Common myeloid progenitor, CD34-positive (primary cell): ENCODE measurements at regions not wholly inside any gene's neighbourhood (a gene's known extent, or its start where the extent isn't known, plus 50 kb on each side); places are given as distances from the start of the nearest gene placed in this dataset.
A peak's percentile ranks its signal among the peaks of the same experiment; 100 is the strongest.
"Not testable (repeated sequence)": the region's sequence is repeated elsewhere in the genome, so short reads cannot be mapped to it uniquely, and the experiment has no call there.

Source experiments
- CTCF ChIA-PET: fragments of 350-600 bp; sonication (Branson Sonifier 250); formaldehyde crosslinking; loops from one replicate; lab custom pipeline; 2021; ENCODE audit warnings: antibody characterized with exemption; lab: Charles Lee
- POLR2A ChIA-PET: fragments of 350-600 bp; sonication (Branson Sonifier 250); formaldehyde crosslinking; loops from one replicate; lab custom pipeline; 2021; ENCODE audit warnings: antibody characterized with exemption; lab: Charles Lee
- DNase-seq, 3 donors: peaks; one replicate each; pipeline versions ENCODE4 v3.0.0 to v3.0.0-alpha.2; 2013
- H3K27ac ChIP-seq, 2 experiments: 1 replicate in 1 of 2; 2 replicates in 1 of 2; pipeline ENCODE4 v1.7.0; 2013; ENCODE audit warnings: inconsistent platforms in 2 of 2, low read length in 2 of 2, mild to moderate bottlenecking in 2 of 2, low read depth in 1 of 2, moderate library complexity in 1 of 2; ENCODE audit not compliant: severe bottlenecking in 2 of 2, insufficient read depth in 1 of 2, poor library complexity in 1 of 2
- H3K27me3 ChIP-seq, 5 experiments: replicated peaks in 2 of 5; 1 replicate in 3 of 5; 2 replicates in 2 of 5; pipeline versions ENCODE4 v1.6.1 to v1.7.0; 2013; ENCODE audit warnings: low read length in 4 of 5, mild to moderate bottlenecking in 2 of 5, moderate library complexity in 2 of 5, inconsistent platforms in 1 of 5; ENCODE audit not compliant: insufficient read depth in 5 of 5, control insufficient read depth in 4 of 5
- H3K36me3 ChIP-seq, 4 experiments: 1 replicate in 2 of 4; 2 replicates in 2 of 4; pipeline versions ENCODE4 v1.6.1 to v1.7.0; 2013; ENCODE audit warnings: low read length in 3 of 4, control low read depth in 1 of 4, mild to moderate bottlenecking in 1 of 4; ENCODE audit not compliant: control insufficient read depth in 4 of 4, insufficient read depth in 4 of 4
- H3K4me1 ChIP-seq, 4 experiments: 1 replicate in 3 of 4; 2 replicates in 1 of 4; pipeline versions ENCODE4 v1.6.1 to v1.7.1; 2013; ENCODE audit warnings: low read length in 3 of 4, mild to moderate bottlenecking in 3 of 4, control low read depth in 1 of 4, inconsistent platforms in 1 of 4, moderate library complexity in 1 of 4; ENCODE audit not compliant: control insufficient read depth in 4 of 4, insufficient read depth in 4 of 4; ENCODE audit errors: control extremely low read depth in 1 of 4
- H3K4me3 ChIP-seq, 7 experiments: 1 replicate in 4 of 7; 2 replicates in 3 of 7; pipeline versions ENCODE4 v1.5.1 to v1.7.0; 2013; ENCODE audit warnings: mild to moderate bottlenecking in 7 of 7, low read length in 6 of 7, moderate library complexity in 6 of 7, inconsistent platforms in 2 of 7, low read depth in 2 of 7, control low read depth in 1 of 7; ENCODE audit not compliant: insufficient read depth in 4 of 7, control insufficient read depth in 1 of 7; ENCODE audit errors: extremely low read depth in 1 of 7
- H3K9me3 ChIP-seq, 5 experiments: 1 replicate in 4 of 5; 2 replicates in 1 of 5; pipeline versions ENCODE4 v1.6.1 to v1.7.1; 2013; ENCODE audit warnings: low read length in 4 of 5, mild to moderate bottlenecking in 2 of 5, inconsistent platforms in 1 of 5, low read depth in 1 of 5, moderate library complexity in 1 of 5; ENCODE audit not compliant: control insufficient read depth in 4 of 5, insufficient read depth in 2 of 5; ENCODE audit errors: control extremely low read depth in 1 of 5
- WGBS: methylation state at CpG from one replicate; pipeline ENCODE4 v1.1.5; 2013; ENCODE audit not compliant: insufficient coverage; 5-methylcytosine and 5-hydroxymethylcytosine counted together

DNA sequence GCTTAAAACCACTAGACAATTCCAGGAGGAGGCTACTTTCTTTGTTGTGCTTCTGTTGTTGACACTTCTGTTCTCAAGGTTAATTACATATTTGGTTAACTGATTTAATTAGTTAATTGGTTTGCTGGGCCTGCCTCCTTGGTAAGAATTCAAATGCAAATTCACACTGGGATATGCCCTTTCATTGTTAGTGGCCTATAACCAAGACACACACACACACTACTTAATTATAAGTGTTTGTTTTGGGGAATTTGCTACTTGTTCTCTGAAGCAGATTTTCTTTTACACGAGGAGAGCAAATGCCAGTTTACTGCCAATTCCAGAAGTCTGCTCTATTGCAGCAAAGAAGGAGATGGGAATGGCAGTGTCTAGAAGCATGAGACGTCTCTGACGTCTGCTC, 101.6 kb upstream of the BASP1 start:
- WGBS: 100% methylated on average over 2 of the region's 3 CpGs
- ChIA-PET CTCF (interaction anchor here (1.6 kb wide), 1 partner anchor 17 kb away, joined by 9 read pairs; no protein-coding TSS in a partner anchor), POLR2A (no interaction called here)

DNA sequence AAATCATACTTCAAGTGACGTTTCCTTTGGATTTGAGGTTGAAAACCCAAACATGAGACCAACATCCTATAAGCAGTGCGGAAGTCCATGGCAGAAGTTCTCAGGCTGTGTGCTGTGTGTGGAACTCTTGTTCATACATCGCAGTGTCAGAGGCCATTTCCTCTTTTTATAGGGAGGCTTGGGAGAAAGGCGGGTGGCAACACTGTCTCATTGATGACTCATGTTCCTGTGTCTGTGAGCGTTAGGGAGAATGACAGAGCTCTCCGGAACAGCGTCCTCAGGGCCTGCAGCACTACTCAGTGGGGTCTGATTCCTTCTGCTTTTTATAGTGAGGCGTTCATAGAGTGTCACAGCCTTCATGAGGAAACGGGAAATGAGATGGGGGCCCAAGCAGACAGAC, 98.8 kb upstream of the BASP1 start:
- H3K27me3 ChIP-seq: no peaks in the 10 kb centered on the region
- peaks cover 5 to 24% (median 14%) of the 10 kb centered on the region in 4 experiments for H3K4me1 ChIP-seq
- peak overlapping the region in 1 of 2 experiments; percentile 70 for H3K27ac ChIP-seq
- H3K4me3 ChIP-seq: peak overlapping the region in 1 of 7 experiments; percentile 36
- WGBS: 0% methylated on average over 9 of the region's 9 CpGs
- peak; percentile 95 to 98 (median 98) for DNase-seq
- H3K9me3 ChIP-seq: peaks cover 0 to 7% (median 0%) of the 10 kb centered on the region in 5 experiments
- H3K36me3 ChIP-seq: no peaks in the 10 kb centered on the region
- ChIA-PET POLR2A (interaction anchor here (1.0 kb wide), 1 partner anchor 8 kb away, joined by 3 read pairs; no protein-coding TSS in a partner anchor), CTCF (interaction anchor here (1.0 to 1.4 kb wide), 2 partner anchors 22 to 276 kb away, joined by 3 read pairs; no protein-coding TSS in a partner anchor)

More for the DNA sequence above, 101.6 kb upstream of the BASP1 start:
- Histone ChIP-seq H3K36me3 (no peaks in the 10 kb centered on the region), H3K9me3 (no peaks in the 10 kb centered on the region), H3K4me3 (no peak overlapping the region), H3K4me1 (peaks cover 5 to 24% (median 14%) of the 10 kb centered on the region in 4 experiments), H3K27me3 (no peaks in the 10 kb centered on the region), H3K27ac (no peak overlapping the region)
- no peak for DNase-seq

DNA sequence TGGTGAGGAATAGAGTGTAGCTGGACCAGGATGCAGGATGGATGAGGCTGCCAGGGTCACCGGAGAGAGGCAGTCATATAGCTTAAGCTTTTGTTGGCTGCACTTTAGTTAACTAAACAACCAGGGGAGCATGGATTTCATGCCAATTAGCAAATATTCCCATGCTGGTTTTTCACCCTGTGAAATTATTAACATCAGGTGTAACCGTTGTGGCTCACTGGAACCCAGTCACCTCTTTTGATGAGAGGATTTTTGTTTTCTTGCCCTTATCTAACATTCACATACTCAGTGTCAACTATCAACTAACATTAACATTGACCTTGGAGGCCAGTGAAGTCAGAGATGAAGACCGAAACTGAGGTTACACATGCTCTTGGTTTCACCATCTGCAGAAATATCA, 97.2 kb upstream of the BASP1 start:
- ChIA-PET POLR2A (no interaction called here), CTCF (interaction anchor here (1.0 kb wide), 2 partner anchors 12 to 26 kb away, joined by 3 to 7 read pairs; no protein-coding TSS in a partner anchor)
- Histone ChIP-seq H3K9me3 (peaks cover 0 to 7% (median 0%) of the 10 kb centered on the region in 5 experiments), H3K4me3 (no peak overlapping the region), H3K27ac (no peak overlapping the region), H3K4me1 (peaks cover 5 to 23% (median 14%) of the 10 kb centered on the region in 4 experiments), H3K27me3 (no peaks in the 10 kb centered on the region), H3K36me3 (no peaks in the 10 kb centered on the region)
- 96% methylated on average over 3 of the region's 3 CpGs for WGBS
- no peak for DNase-seq

DNA sequence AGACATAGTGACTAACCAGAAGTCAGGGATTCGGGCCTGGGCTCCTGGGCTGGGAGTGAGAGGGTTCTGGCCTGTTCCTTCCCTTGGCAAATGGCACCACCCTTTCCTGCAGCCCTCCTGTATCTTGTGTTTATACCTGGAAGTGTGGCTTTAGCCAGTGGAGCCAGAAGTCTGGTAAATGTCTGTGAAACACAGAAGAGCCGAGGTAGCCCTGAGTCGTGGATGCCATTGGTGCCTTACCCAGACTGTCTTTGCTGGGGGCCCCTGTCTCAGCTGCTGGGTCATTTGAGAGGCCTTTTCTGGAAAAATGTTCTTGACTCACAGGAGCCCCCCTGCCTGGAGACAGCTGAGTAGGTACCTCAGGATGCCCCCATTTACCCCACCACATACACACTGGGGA, 95.7 kb upstream of the BASP1 start:
- CTCF ChIA-PET: no interaction called here
- POLR2A ChIA-PET: no interaction called here
- peaks cover 5 to 22% (median 14%) of the 10 kb centered on the region in 4 experiments for H3K4me1 ChIP-seq
- no peak overlapping the region for H3K4me3 ChIP-seq
- H3K36me3 ChIP-seq: no peaks in the 10 kb centered on the region
- H3K9me3 ChIP-seq: peaks cover 0 to 7% (median 0%) of the 10 kb centered on the region in 5 experiments
- H3K27ac ChIP-seq: no peak overlapping the region
- 100% methylated on average over 3 of the region's 3 CpGs for WGBS
- H3K27me3 ChIP-seq: peaks cover 0 to 3% (median 0%) of the 10 kb centered on the region in 5 experiments
- DNase-seq: no peak

DNA sequence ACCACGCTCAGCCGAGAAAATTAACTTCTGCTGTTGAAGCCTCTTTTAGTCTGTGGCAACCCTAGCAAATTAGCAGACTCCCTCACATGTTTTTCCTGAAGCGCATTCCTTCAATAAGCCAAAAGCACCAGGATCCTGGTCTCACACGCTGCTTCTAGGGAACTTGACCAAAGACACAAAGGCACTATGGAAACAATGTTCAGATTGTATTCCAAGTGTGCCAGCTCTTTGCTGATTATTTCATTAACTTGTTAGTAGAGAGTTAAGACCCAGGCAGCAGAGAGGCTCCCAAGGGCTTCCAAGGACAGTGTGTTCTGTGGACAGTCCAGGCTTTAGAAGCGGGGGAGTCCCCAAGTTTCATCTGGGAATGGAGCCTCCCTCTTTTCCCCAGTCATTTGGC, 94.4 kb upstream of the BASP1 start:
- Histone ChIP-seq H3K27ac (no peak overlapping the region), H3K4me1 (peaks cover 5 to 21% (median 14%) of the 10 kb centered on the region in 4 experiments), H3K4me3 (no peak overlapping the region), H3K9me3 (peaks cover 0 to 7% (median 0%) of the 10 kb centered on the region in 5 experiments), H3K36me3 (no peaks in the 10 kb centered on the region), H3K27me3 (peaks cover 0 to 5% (median 0%) of the 10 kb centered on the region in 5 experiments)
- ChIA-PET POLR2A (no interaction called here), CTCF (no interaction called here)
- DNase-seq: no peak
- 100% methylated on average over 3 of the region's 5 CpGs for WGBS

DNA sequence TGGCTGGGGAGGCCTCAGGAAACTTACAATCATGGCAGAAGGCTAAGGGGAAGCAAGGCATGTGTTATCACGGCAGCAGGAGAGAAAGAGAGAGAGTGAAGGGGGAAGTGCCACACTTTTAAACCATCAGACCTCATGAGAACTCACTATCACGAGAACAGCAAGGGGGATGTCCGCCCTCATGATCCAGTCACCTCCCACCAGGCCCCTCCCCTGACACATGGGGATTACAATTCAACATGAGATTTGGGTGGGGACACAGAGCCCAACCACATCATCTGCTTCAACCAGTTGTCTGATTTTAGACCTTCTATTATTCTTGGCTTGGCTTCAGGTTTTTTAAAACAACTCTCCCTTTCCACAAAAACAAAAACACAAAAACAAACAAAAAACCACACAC, 93.7 kb upstream of the BASP1 start:
- 50% methylated on average over 2 of the region's 3 CpGs for WGBS

DNA sequence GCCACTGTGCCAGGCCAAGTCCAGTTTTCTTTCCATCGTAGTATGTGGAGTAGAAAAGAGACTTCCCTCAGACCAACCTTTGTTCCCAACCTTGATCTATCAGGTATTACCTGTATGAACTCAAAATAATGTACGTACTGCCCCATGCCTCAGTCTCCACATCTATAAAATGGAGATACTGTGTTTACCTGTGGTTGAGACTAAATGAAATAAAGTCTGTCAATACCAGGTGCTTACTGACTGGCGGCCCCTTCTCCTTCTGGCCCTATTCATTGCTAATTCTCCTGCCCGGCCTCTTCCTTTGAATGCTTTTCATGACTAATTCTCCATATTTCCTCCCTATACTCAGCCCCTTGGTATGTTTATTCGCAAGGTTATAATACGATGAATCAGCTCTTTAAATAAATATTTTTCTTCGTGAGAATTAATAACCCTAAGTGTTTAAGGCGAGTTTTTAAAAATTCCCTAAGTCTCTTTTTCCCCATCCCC, 89.6 kb upstream of the BASP1 start:
- H3K27me3 ChIP-seq: peaks cover 0 to 25% (median 9%) of the 10 kb centered on the region in 5 experiments
- H3K9me3 ChIP-seq: peaks cover 0 to 7% (median 0%) of the 10 kb centered on the region in 5 experiments
- WGBS: 100% methylated on average over 6 of the region's 8 CpGs
- POLR2A ChIA-PET: no interaction called here
- CTCF ChIA-PET: interaction anchor here (0.7 to 0.8 kb wide), 2 partner anchors 21 to 251 kb away, joined by 4 read pairs; no protein-coding TSS in a partner anchor
- no peak for DNase-seq
- H3K27ac ChIP-seq: no peak overlapping the region
- H3K4me1 ChIP-seq: peaks cover 4 to 19% (median 13%) of the 10 kb centered on the region in 4 experiments
- no peaks in the 10 kb centered on the region for H3K36me3 ChIP-seq
- no peak overlapping the region for H3K4me3 ChIP-seq

More for the DNA sequence above, 93.7 kb upstream of the BASP1 start:
- H3K27me3 ChIP-seq, H3K27ac ChIP-seq, H3K4me3 ChIP-seq, H3K36me3 ChIP-seq, POLR2A ChIA-PET, CTCF ChIA-PET, H3K9me3 ChIP-seq: not testable (repeated sequence)
- peaks cover 0 to 17% (median 11%) of the 10 kb centered on the region in 4 experiments for H3K4me1 ChIP-seq
- peak in 2 of 3 donors; percentile 46 to 59 for DNase-seq
